Osteoblast (primary cell): ENCODE measurements at regions not wholly inside any gene's neighbourhood (a gene's known extent, or its start where the extent isn't known, plus 50 kb on each side); places are given as distances from the start of the nearest gene placed in this dataset.

ENCODE experiments used
- DNase-seq: peaks from one replicate; pipeline ENCODE4 v3.0.0; 2011; ENCODE audit warnings: low spot score, mixed read lengths; ENCODE audit not compliant: insufficient read length; ENCODE audit errors: missing footprints
- H2AFZ ChIP-seq: 2 replicates; pipeline ENCODE4 v1.6.0; 2011; ENCODE audit warnings: mild to moderate bottlenecking, low read length
- H3K27ac ChIP-seq: 2 replicates; pipeline ENCODE4 v1.5.1; 2011; ENCODE audit warnings: mild to moderate bottlenecking, low read depth, low read length, moderate library complexity
- H3K27me3 ChIP-seq: 2 replicates; pipeline ENCODE4 v1.6.0; 2012; ENCODE audit warnings: mild to moderate bottlenecking, control low read depth, inconsistent platforms, low read length, moderate library complexity; ENCODE audit not compliant: insufficient read depth
- H3K36me3 ChIP-seq: 2 replicates; pipeline ENCODE4 v1.5.1; 2011; ENCODE audit warnings: mild to moderate bottlenecking, low read length, control low read depth, moderate library complexity; ENCODE audit not compliant: insufficient read depth
- H3K4me1 ChIP-seq: 2 replicates; pipeline ENCODE4 v1.5.1; 2011; ENCODE audit warnings: mild to moderate bottlenecking, low read length, control low read depth, moderate library complexity; ENCODE audit not compliant: insufficient read depth
- H3K4me2 ChIP-seq: 2 replicates; pipeline ENCODE4 v1.6.0; 2011; ENCODE audit warnings: mild to moderate bottlenecking, low read length; ENCODE audit not compliant: insufficient read depth
- H3K4me3 ChIP-seq: fragments of 200-600 bp; sonication (generic); 3 replicates; pipeline ENCODE4 v1.5.1; 2012; ENCODE audit warnings: mild to moderate bottlenecking, low read length, inconsistent platforms; ENCODE audit not compliant: insufficient read depth
- H3K79me2 ChIP-seq: 2 replicates; pipeline ENCODE4 v1.6.0; 2012; ENCODE audit warnings: mild to moderate bottlenecking, low read length, control low read depth, inconsistent platforms; ENCODE audit not compliant: insufficient read depth
- H3K9me3 ChIP-seq: 2 replicates; pipeline ENCODE4 v1.5.1; 2011; ENCODE audit warnings: low read depth, low read length, control low read depth
- H4K20me1 ChIP-seq: 2 replicates; pipeline ENCODE4 v1.6.0; 2012; ENCODE audit warnings: mild to moderate bottlenecking, low read length, control low read depth; ENCODE audit not compliant: insufficient read depth
- TF ChIP-seq, protein P1 (sequence below): IDR thresholded peaks from 2 replicates; pipeline ENCODE4 v1.5.1; 2011; ENCODE audit warnings: mild to moderate bottlenecking, low read depth, low read length, moderate library complexity; ENCODE audit errors: extremely low read depth

- no peak overlapping the region for H3K4me2 ChIP-seq
- no peaks in the 10 kb centered on the region for H3K9me3 ChIP-seq
- H3K27me3 ChIP-seq = no peaks in the 10 kb centered on the region
- H3K79me2 ChIP-seq = no peaks in the 10 kb centered on the region
- H3K36me3 ChIP-seq = no peaks in the 10 kb centered on the region
- H2AFZ ChIP-seq = no peak overlapping the region
- no peaks in the 10 kb centered on the region for H4K20me1 ChIP-seq
- H3K27ac ChIP-seq = no peak overlapping the region
- no peak overlapping the region for H3K4me3 ChIP-seq
- H3K4me1 ChIP-seq = no peaks in the 10 kb centered on the region
- TF ChIP-seq, protein P1, sequence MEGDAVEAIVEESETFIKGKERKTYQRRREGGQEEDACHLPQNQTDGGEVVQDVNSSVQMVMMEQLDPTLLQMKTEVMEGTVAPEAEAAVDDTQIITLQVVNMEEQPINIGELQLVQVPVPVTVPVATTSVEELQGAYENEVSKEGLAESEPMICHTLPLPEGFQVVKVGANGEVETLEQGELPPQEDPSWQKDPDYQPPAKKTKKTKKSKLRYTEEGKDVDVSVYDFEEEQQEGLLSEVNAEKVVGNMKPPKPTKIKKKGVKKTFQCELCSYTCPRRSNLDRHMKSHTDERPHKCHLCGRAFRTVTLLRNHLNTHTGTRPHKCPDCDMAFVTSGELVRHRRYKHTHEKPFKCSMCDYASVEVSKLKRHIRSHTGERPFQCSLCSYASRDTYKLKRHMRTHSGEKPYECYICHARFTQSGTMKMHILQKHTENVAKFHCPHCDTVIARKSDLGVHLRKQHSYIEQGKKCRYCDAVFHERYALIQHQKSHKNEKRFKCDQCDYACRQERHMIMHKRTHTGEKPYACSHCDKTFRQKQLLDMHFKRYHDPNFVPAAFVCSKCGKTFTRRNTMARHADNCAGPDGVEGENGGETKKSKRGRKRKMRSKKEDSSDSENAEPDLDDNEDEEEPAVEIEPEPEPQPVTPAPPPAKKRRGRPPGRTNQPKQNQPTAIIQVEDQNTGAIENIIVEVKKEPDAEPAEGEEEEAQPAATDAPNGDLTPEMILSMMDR = no peak
- DNase-seq = no peak
Measured at GRCh38 chr12:18975933-18976332, 153.6 kb upstream of the PLEKHA5 start.

DNA sequence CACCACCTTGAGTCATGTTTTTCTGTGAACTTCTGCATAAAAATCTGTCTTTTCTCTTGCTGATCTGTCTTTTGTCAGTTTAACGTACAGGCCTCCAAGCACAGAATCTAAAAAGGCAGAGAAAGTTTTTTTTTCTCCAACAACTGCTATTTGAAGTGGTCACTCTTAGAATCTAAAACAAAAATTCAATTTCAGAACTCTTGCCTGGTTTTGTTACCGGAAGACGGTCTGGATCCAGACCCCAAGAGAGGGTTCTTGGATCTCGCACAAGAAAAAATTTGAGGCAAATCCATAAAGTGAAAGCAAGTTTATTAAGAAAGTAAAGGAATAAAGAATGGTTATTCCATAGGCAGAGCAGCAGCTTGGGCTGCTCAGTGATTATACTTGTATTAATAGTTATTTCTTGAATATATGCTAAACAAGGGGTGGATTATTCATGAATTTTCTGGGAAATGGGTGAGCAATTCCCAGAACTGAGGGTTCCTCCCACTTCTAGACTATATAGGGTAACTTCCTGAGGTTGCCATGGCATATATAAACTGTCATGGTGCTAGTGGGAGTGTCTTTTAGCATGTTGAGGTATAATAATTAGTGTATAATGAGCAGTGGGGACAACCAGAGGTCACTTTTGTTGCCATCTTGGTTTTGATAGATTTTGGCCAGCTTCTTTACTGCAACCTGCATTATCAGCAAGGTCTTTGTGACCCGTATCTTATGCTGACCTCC is 150.0 kb upstream of the PLEKHA5 start:
- Histone ChIP-seq H3K79me2 (no peaks in the 10 kb centered on the region), H3K4me1 (no peaks in the 10 kb centered on the region), H3K4me3 (no peak overlapping the region), H3K27ac (no peak overlapping the region), H2AFZ (no peak overlapping the region), H3K27me3 (no peaks in the 10 kb centered on the region), H4K20me1 (no peaks in the 10 kb centered on the region), H3K4me2 (no peak overlapping the region), H3K36me3 (no peaks in the 10 kb centered on the region), H3K9me3 (no peaks in the 10 kb centered on the region)
- TF ChIP-seq, protein P1 = no peak
- DNase-seq = no peak

GRCh38 chr12:18981732-18982131 is 147.8 kb upstream of the PLEKHA5 start:
- Histone ChIP-seq H3K4me3 (no peak overlapping the region), H2AFZ (no peak overlapping the region), H3K9me3 (no peaks in the 10 kb centered on the region), H3K27ac (no peak overlapping the region), H3K27me3 (no peaks in the 10 kb centered on the region), H3K4me1 (no peaks in the 10 kb centered on the region), H4K20me1 (no peaks in the 10 kb centered on the region), H3K79me2 (no peaks in the 10 kb centered on the region), H3K4me2 (no peak overlapping the region), H3K36me3 (no peaks in the 10 kb centered on the region)
- no peak for DNase-seq
- TF ChIP-seq, protein P1 = no peak

DNA sequence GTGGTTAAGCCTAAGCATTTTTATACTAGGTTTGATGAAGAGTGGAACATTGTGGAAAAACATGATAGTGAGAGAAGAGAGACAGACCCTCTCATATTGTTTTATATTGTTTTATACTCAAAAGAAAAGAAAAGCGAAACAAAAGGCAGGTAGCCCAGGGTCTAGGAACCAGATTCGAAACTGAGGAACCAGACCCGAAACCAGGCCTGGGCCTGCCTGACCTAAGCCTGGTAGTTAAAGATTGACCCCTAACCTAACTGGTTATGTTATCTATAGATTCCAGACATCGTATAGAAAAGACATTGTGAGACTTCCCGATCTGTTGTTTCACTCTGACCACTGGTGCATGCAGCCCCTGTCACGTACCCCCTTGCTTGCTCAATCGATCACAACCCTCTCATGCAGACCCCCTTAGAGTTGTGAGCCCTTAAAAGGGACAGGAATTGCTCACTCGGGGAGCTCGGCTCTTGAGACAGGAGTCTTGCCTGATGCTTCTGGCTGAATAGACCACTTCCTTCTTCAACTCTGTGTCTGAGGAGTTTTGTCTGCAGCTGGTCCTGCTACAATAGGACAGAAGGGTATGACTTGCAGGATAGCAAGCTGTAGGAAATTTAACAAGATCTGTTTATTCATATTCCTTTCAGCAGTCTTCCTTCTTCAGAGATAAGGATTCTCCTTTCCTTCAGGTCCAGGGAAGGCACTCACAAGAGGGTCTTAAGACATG is 147.1 kb upstream of the PLEKHA5 start:
- H3K9me3 ChIP-seq = no peaks in the 10 kb centered on the region
- H3K27ac ChIP-seq = no peak overlapping the region
- no peaks in the 10 kb centered on the region for H4K20me1 ChIP-seq
- no peak overlapping the region for H2AFZ ChIP-seq
- DNase-seq = no peak
- H3K4me3 ChIP-seq = no peak overlapping the region
- no peak overlapping the region for H3K4me2 ChIP-seq
- H3K79me2 ChIP-seq = no peaks in the 10 kb centered on the region
- no peaks in the 10 kb centered on the region for H3K27me3 ChIP-seq
- TF ChIP-seq, protein P1 = no peak
- H3K4me1 ChIP-seq = no peaks in the 10 kb centered on the region
- no peaks in the 10 kb centered on the region for H3K36me3 ChIP-seq
